WTC11 (cell line): ENCODE measurements at regions not wholly inside any gene's neighbourhood (a gene's known extent, or its start where the extent isn't known, plus 50 kb on each side); places are given as distances from the start of the nearest gene placed in this dataset.

ENCODE experiments used
- ATAC-seq: fragments of 200-7000 bp; cut with Tn5 transposase; 2 replicates; pipeline ENCODE4 v1.10.0; 2021; ENCODE audit warnings: mild to moderate bottlenecking, moderate library complexity
- CTCF ChIA-PET: fragments of 300-600 bp; sonication (Branson Sonifier 250); formaldehyde crosslinking; loops from one replicate; lab custom pipeline; 2021; ENCODE audit warnings: antibody characterized with exemption; lab: Charles Lee
- POLR2A ChIA-PET: fragments of 350-600 bp; sonication (Branson Sonifier 250); formaldehyde crosslinking; loops from one replicate; lab custom pipeline; 2021; ENCODE audit warnings: antibody characterized with exemption; lab: Charles Lee
- DNase-seq: peaks from one replicate; pipeline ENCODE4 v3.0.0; 2021; ENCODE audit warnings: low spot score
- H3K27ac Mint-ChIP-seq: 2 replicates; pipeline ENCODE4 v1.8.0; 2021; ENCODE audit warnings: mixed read lengths
- H3K27me3 Mint-ChIP-seq: 2 replicates; pipeline ENCODE4 v1.8.0; 2021; ENCODE audit warnings: low read depth, mild to moderate bottlenecking, moderate library complexity, mixed read lengths
- H3K36me3 Mint-ChIP-seq: 2 replicates; pipeline ENCODE4 v1.8.0; 2021; ENCODE audit warnings: mixed read lengths
- H3K4me1 Mint-ChIP-seq: 2 replicates; pipeline ENCODE4 v1.8.0; 2022; ENCODE audit warnings: mixed read lengths
- H3K4me3 Mint-ChIP-seq: 2 replicates; pipeline ENCODE4 v1.8.0; 2021; ENCODE audit warnings: mild to moderate bottlenecking, moderate library complexity, mixed read lengths
- H3K9me3 Mint-ChIP-seq: 2 replicates; pipeline ENCODE4 v1.8.0; 2021; ENCODE audit warnings: mixed read lengths
- AFF4 ChIP-seq: sonication (generic); formaldehyde crosslinking; IDR thresholded peaks from 2 replicates; pipeline ENCODE4 v1.8.1; 2023; ENCODE audit warnings: mild to moderate bottlenecking, missing genetic modification reagents, borderline replicate concordance
- FOXK1 ChIP-seq: sonication (generic); formaldehyde crosslinking; IDR thresholded peaks from 2 replicates; pipeline ENCODE4 v1.8.0; 2022; ENCODE audit warnings: mild to moderate bottlenecking, moderate library complexity, missing genetic modification reagents
- IRF1 ChIP-seq: sonication (generic); formaldehyde crosslinking; IDR thresholded peaks from 2 replicates; pipeline ENCODE4 v1.8.0; 2023; ENCODE audit warnings: missing genetic modification reagents
- NFATC4 ChIP-seq: fragments of 250-450 bp; sonication (Bioruptor Pico); IDR thresholded peaks from 2 replicates; pipeline ENCODE4 v1.9.0; 2021; ENCODE audit warnings: mild to moderate bottlenecking
- NFE2L1 ChIP-seq: sonication (generic); formaldehyde crosslinking; IDR thresholded peaks from 2 replicates; pipeline ENCODE4 v1.8.1; 2023; ENCODE audit warnings: missing genetic modification reagents
- NR1H2 ChIP-seq: sonication (generic); formaldehyde crosslinking; IDR thresholded peaks from 2 replicates; pipeline ENCODE4 v1.9.0; 2021; ENCODE audit warnings: mild to moderate bottlenecking, moderate library complexity, missing genetic modification reagents
- SP1 ChIP-seq: sonication (generic); formaldehyde crosslinking; conservative IDR thresholded peaks from 2 replicates; pipeline ENCODE4 v1.8.1; 2022; ENCODE audit warnings: missing genetic modification reagents
- ZMAT4 ChIP-seq: fragments of 250-450 bp; sonication (Bioruptor Pico); IDR thresholded peaks from 2 replicates; pipeline ENCODE4 v1.9.0; 2021; ENCODE audit warnings: mild to moderate bottlenecking
- ZNF232 ChIP-seq: sonication (generic); formaldehyde crosslinking; IDR thresholded peaks from 2 replicates; pipeline ENCODE4 v1.8.0; 2022; ENCODE audit warnings: mild to moderate bottlenecking, missing genetic modification reagents
- ZNF416 ChIP-seq: fragments of 250-450 bp; sonication (Bioruptor Pico); IDR thresholded peaks from 2 replicates; pipeline ENCODE4 v1.9.0; 2021; ENCODE audit warnings: mild to moderate bottlenecking, inconsistent platforms
- ZNF423 ChIP-seq: fragments of 250-450 bp; sonication (Bioruptor Pico); IDR thresholded peaks from 2 replicates; pipeline ENCODE4 v2.1.2; 2022; ENCODE audit warnings: mild to moderate bottlenecking, moderate library complexity
- TF ChIP-seq, protein P1 (sequence below): sonication (generic); formaldehyde crosslinking; conservative IDR thresholded peaks from 2 replicates; pipeline ENCODE4 v1.8.1; 2023; ENCODE audit warnings: mild to moderate bottlenecking, low read depth, missing genetic modification reagents, moderate library complexity
- TF ChIP-seq, protein P2 (sequence below): fragments of 250-450 bp; sonication (Bioruptor Pico); IDR thresholded peaks from 2 replicates; pipeline ENCODE4 v1.9.0; 2021; ENCODE audit warnings: mild to moderate bottlenecking, borderline replicate concordance
- TF ChIP-seq, protein P3 (sequence below): sonication (generic); formaldehyde crosslinking; IDR thresholded peaks from 2 replicates; pipeline ENCODE4 v1.8.0; 2022; ENCODE audit warnings: mild to moderate bottlenecking, missing genetic modification reagents
- TF ChIP-seq, protein P4 (sequence below): fragments of 250-450 bp; sonication (Bioruptor Pico); conservative IDR thresholded peaks from 2 replicates; pipeline ENCODE4 v1.9.0; 2021; ENCODE audit warnings: mild to moderate bottlenecking

DNA sequence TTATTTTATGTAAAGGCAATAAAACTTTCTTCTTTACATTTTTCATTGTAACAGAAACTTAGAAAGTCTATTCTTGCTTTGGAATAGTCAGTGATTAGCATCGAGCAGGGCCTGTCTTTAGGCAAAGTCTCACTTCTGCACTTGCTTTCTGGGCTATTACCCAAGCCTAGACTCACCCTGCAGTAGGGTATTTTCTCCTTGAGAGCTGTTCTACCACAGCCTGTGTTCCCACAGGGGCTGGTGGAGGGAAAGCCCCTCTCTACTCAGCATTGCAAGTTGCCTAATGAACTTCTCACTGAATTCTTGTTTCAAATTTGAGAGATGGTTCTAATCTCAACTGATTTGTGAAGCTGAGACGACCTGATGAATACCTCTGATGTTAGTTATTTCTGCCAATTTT is 111.7 kb upstream of the KLHL14 start:
- Mint-ChIP-seq H3K9me3 (0 out of 2 replicates have a peak, but pooled peaks cover 4% of the 10 kb centered on the region), H3K36me3 (no peaks in the 10 kb centered on the region), H3K4me3 (no peak overlapping the region), H3K27me3 (no peaks in the 10 kb centered on the region), H3K4me1 (peaks cover 40% of the 10 kb centered on the region), H3K27ac (no peak overlapping the region)
- TF ChIP-seq NFE2L1 (CRISPR knock-in tag) (no peak), ZNF232 (CRISPR knock-in tag) (no peak), ZNF416 (CRISPR knock-in tag) (no peak), ZNF423 (no peak), FOXK1 (CRISPR knock-in tag) (no peak), NR1H2 (CRISPR knock-in tag) (no peak)
- TF ChIP-seq, protein P1, sequence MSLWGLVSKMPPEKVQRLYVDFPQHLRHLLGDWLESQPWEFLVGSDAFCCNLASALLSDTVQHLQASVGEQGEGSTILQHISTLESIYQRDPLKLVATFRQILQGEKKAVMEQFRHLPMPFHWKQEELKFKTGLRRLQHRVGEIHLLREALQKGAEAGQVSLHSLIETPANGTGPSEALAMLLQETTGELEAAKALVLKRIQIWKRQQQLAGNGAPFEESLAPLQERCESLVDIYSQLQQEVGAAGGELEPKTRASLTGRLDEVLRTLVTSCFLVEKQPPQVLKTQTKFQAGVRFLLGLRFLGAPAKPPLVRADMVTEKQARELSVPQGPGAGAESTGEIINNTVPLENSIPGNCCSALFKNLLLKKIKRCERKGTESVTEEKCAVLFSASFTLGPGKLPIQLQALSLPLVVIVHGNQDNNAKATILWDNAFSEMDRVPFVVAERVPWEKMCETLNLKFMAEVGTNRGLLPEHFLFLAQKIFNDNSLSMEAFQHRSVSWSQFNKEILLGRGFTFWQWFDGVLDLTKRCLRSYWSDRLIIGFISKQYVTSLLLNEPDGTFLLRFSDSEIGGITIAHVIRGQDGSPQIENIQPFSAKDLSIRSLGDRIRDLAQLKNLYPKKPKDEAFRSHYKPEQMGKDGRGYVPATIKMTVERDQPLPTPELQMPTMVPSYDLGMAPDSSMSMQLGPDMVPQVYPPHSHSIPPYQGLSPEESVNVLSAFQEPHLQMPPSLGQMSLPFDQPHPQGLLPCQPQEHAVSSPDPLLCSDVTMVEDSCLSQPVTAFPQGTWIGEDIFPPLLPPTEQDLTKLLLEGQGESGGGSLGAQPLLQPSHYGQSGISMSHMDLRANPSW, result no peak
- ChIA-PET POLR2A (no interaction called here), CTCF (no interaction called here)
- DNase-seq (no peak), ATAC-seq (no peak)

DNA sequence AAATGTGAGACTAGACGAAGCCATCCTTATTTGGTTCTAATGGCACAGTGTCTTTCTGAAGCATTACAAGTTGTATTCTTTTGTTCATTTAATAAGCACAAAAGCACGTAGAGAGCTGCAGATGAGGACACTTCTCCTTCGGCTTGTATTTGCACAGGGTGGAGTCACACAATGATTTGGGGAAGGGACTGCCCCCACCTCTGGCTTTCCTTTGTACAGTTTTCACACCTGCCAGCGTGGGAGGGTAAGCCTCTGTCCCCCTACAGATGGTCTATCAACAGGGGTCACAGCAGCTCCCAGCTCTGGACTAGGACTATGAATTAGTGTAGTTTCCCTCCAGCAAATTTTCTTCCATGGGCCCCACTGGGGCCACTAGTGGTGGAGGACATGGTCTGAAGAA is 108.2 kb upstream of the KLHL14 start:
- DNase-seq (no peak), ATAC-seq (no peak)
- CTCF ChIA-PET, result no interaction called here
- H3K4me1 Mint-ChIP-seq, result peaks cover 30% of the 10 kb centered on the region
- no peak overlapping the region for H3K4me3 Mint-ChIP-seq
- POLR2A ChIA-PET, result no interaction called here
- peaks cover 3% of the 10 kb centered on the region; the same call in 1 of the 2 replicates for H3K36me3 Mint-ChIP-seq
- no peaks in the 10 kb centered on the region for H3K27me3 Mint-ChIP-seq
- H3K9me3 Mint-ChIP-seq, result peaks cover 20% of the 10 kb centered on the region
- no peak overlapping the region for H3K27ac Mint-ChIP-seq
- TF ChIP-seq, protein P2, sequence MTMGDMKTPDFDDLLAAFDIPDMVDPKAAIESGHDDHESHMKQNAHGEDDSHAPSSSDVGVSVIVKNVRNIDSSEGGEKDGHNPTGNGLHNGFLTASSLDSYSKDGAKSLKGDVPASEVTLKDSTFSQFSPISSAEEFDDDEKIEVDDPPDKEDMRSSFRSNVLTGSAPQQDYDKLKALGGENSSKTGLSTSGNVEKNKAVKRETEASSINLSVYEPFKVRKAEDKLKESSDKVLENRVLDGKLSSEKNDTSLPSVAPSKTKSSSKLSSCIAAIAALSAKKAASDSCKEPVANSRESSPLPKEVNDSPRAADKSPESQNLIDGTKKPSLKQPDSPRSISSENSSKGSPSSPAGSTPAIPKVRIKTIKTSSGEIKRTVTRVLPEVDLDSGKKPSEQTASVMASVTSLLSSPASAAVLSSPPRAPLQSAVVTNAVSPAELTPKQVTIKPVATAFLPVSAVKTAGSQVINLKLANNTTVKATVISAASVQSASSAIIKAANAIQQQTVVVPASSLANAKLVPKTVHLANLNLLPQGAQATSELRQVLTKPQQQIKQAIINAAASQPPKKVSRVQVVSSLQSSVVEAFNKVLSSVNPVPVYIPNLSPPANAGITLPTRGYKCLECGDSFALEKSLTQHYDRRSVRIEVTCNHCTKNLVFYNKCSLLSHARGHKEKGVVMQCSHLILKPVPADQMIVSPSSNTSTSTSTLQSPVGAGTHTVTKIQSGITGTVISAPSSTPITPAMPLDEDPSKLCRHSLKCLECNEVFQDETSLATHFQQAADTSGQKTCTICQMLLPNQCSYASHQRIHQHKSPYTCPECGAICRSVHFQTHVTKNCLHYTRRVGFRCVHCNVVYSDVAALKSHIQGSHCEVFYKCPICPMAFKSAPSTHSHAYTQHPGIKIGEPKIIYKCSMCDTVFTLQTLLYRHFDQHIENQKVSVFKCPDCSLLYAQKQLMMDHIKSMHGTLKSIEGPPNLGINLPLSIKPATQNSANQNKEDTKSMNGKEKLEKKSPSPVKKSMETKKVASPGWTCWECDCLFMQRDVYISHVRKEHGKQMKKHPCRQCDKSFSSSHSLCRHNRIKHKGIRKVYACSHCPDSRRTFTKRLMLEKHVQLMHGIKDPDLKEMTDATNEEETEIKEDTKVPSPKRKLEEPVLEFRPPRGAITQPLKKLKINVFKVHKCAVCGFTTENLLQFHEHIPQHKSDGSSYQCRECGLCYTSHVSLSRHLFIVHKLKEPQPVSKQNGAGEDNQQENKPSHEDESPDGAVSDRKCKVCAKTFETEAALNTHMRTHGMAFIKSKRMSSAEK, result no peak
- TF ChIP-seq SP1 (CRISPR knock-in tag) (no peak), NFATC4 (no peak), AFF4 (CRISPR knock-in tag) (no peak), IRF1 (CRISPR knock-in tag) (no peak), ZMAT4 (no peak)
- TF ChIP-seq, protein P3, sequence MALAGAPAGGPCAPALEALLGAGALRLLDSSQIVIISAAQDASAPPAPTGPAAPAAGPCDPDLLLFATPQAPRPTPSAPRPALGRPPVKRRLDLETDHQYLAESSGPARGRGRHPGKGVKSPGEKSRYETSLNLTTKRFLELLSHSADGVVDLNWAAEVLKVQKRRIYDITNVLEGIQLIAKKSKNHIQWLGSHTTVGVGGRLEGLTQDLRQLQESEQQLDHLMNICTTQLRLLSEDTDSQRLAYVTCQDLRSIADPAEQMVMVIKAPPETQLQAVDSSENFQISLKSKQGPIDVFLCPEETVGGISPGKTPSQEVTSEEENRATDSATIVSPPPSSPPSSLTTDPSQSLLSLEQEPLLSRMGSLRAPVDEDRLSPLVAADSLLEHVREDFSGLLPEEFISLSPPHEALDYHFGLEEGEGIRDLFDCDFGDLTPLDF (CRISPR knock-in tag), result no peak
- TF ChIP-seq, protein P1, result no peak
- TF ChIP-seq, protein P4, sequence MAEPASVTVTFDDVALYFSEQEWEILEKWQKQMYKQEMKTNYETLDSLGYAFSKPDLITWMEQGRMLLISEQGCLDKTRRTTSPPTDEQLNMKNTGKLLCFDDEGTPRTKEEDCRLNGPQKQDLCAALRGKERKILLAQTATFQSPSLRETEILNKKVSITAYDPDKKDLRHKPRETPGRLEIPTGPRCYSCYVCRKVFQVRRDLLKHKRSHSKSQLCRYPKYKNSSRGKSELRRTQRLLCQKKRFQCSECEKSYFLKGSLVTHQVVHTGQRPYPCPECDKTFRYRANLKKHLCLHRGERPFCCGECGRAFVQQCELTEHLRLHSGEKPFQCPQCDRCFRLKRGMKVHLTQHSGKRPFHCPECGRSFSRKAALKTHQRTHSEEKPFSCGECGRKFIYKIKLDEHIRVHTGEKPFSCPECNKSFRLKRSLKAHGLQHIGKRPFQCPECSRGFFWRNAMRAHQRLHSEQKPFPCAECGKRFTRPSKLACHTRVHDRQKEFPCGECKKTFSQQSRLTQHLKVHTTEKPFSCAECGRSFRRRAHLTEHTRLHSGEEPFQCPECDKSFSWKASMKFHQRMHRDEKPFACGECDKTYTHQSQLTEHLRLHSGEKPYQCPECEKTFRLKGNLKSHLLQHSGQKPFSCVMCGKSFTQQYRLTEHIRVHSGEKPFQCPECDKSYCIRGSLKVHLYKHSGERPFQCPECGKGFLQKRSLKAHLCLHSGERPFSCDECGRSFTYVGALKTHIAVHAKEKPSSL (CRISPR knock-in tag), result no peak
